ENCODE measurements at regions not wholly inside any gene's neighbourhood (a gene's known extent, or its start where the extent isn't known, plus 50 kb on each side); places are given as distances from the start of the nearest gene placed in this dataset.

DNA sequence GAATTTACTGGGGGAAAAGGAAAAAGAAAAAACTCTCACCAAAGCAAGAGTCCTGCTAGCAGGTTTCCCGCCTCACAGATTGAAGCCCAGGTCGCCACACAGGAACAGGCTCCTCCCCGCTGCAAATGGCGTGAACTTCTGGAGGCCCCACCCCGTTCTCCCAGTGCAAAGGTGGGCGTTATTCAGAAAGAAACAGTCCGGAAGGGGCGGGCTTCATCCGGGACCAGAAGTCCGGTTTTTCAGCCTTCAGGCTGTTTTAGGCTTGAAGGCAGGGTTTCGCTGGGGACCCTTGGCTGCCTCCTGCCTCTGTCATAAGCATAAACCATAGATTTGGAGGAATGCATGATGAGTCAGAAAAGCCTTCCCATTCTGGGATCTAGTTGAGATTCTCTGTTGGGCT, 148.3 kb upstream of the POU2AF2 start:
- TF ChIP-seq POLR2A (IDR thresholded peaks at IDR 0.05), result no peak
- TF ChIP-seq, protein P1, sequence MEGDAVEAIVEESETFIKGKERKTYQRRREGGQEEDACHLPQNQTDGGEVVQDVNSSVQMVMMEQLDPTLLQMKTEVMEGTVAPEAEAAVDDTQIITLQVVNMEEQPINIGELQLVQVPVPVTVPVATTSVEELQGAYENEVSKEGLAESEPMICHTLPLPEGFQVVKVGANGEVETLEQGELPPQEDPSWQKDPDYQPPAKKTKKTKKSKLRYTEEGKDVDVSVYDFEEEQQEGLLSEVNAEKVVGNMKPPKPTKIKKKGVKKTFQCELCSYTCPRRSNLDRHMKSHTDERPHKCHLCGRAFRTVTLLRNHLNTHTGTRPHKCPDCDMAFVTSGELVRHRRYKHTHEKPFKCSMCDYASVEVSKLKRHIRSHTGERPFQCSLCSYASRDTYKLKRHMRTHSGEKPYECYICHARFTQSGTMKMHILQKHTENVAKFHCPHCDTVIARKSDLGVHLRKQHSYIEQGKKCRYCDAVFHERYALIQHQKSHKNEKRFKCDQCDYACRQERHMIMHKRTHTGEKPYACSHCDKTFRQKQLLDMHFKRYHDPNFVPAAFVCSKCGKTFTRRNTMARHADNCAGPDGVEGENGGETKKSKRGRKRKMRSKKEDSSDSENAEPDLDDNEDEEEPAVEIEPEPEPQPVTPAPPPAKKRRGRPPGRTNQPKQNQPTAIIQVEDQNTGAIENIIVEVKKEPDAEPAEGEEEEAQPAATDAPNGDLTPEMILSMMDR (IDR thresholded peaks at IDR 0.05), result no peak

Data from thyroid gland (tissue), 4 donors.